ENCODE measurements at regions not wholly inside any gene's neighbourhood (a gene's known extent, or its start where the extent isn't known, plus 50 kb on each side); places are given as distances from the start of the nearest gene placed in this dataset.

DNA sequence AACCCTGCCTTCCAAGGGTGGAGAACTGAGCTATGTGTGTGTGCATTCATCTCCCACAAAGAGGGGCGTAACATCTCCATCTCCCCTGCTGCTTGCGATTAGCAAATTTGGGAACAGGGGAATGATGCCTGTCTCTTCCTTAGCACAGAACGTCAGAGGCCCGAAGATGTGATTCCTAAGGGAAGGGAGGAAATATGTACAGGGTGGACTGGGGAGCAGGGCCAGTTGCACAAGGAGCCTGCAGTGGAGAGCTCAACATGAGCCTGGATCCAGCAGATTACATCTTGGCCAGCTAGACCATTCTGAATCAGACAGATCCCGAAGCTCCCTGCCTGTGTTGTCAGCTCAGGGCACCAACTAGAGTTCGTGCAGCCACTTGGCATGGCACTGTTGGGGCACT lies 118.1 kb downstream of the NGF start:
- TF ChIP-seq POLR2A (IDR thresholded peaks at IDR 0.05) (no peak), CTCF (IDR thresholded peaks at IDR 0.05) (no peak)

Data from adrenal gland (tissue), 5 donors.